ENCODE measurements at regions not wholly inside any gene's neighbourhood (a gene's known extent, or its start where the extent isn't known, plus 50 kb on each side); places are given as distances from the start of the nearest gene placed in this dataset.

DNA sequence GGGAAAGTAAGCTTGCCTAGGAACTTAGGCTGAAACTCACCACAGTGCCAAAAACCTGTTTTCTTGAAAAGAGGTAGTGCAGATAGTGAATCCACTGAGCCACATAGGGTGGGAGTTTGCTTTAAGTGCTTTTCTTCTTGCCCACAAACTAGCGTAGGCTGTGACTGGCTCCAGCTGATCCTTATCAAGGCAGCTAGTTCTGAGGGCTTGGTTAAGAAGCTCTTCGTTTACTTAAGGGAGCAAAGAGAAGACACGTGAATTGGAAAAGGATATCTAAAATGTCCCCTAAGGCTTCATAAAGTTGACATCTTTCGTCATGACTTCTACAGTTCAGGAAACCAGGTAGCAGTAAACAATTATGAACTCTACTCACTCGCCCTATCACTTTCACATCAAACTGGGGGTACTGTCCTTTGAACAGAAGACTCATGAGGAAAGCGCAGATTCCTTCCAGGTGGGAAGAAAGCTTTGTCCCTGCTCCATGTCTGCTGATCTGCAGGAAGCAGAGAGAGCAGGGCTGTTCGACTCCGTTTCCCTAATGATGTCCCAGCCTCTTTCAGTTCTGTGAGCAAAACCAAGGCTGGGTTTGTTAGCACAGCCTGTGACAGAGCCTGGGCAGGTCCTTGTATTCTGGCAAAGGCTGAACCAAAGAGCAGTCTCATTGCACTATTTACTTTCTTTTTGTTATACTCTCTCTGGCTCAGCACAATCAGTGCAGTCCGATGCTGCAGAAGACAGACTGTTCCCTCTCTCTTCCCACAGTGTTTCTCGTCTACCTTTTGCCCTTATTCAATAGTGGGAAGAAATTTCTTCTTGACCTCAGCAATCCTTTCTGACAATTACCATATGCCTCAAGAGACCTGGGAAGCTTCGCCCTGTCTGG lies 93.5 kb upstream of the ETV6 start:
- Histone ChIP-seq H3K4me1 (ENCODE audit: control insufficient read depth in 2 of 3, insufficient read depth in 2 of 3, low read depth in 1 of 3, low read length in 3 of 3) (peaks cover 0 to 2% (median 0%) of the 10 kb centered on the region in 3 donors), H3K27ac (ENCODE audit: low read depth in 2 of 2, low read length in 2 of 2) (no peak overlapping the region), H3K9ac (ENCODE audit: low read length in 3 of 3) (no peak overlapping the region), H3K4me3 (ENCODE audit: low read length in 3 of 3) (peak overlapping the region in 2 of 3 donors; percentile 19 to 37), H3K9me3 (ENCODE audit: control insufficient read depth in 2 of 3, insufficient read depth in 1 of 3, low read length in 3 of 3) (no peaks in the 10 kb centered on the region), H3K36me3 (ENCODE audit: control insufficient read depth in 2 of 3, insufficient read depth in 3 of 3, low read length in 3 of 3) (no peaks in the 10 kb centered on the region), H3K27me3 (ENCODE audit: control insufficient read depth, insufficient read depth, low read length) (no peaks in the 10 kb centered on the region)
- intact Hi-C loops (cut with DNase I) = no loop called here
- DNase-seq (peak in 1 of 5 donors; percentile 22), FAIRE-seq (no peak)
- TF ChIP-seq CTCF (IDR thresholded peaks at IDR 0.05; ENCODE audit: borderline replicate concordance, extremely low read depth, insufficient read depth) = no peak

- TF ChIP-seq CTCF (IDR thresholded peaks at IDR 0.05; ENCODE audit: borderline replicate concordance, extremely low read depth, insufficient read depth) = no peak
- Histone ChIP-seq H3K27me3 (ENCODE audit: control insufficient read depth, insufficient read depth, low read length) (no peaks in the 10 kb centered on the region), H3K4me1 (ENCODE audit: control insufficient read depth in 2 of 3, insufficient read depth in 2 of 3, low read depth in 1 of 3, low read length in 3 of 3) (peaks cover 0 to 2% (median 0%) of the 10 kb centered on the region in 3 donors), H3K9me3 (ENCODE audit: control insufficient read depth in 2 of 3, insufficient read depth in 1 of 3, low read length in 3 of 3) (no peaks in the 10 kb centered on the region), H3K27ac (ENCODE audit: low read depth in 2 of 2, low read length in 2 of 2) (no peak overlapping the region), H3K9ac (ENCODE audit: low read length in 3 of 3) (no peak overlapping the region), H3K36me3 (ENCODE audit: control insufficient read depth in 2 of 3, insufficient read depth in 3 of 3, low read length in 3 of 3) (no peaks in the 10 kb centered on the region), H3K4me3 (ENCODE audit: low read length in 3 of 3) (no peak overlapping the region)
- FAIRE-seq (no peak), DNase-seq (no peak)
- intact Hi-C loops (cut with DNase I) = no loop called here
Measured at GRCh38 chr12:11556682-11557081, 92.8 kb upstream of the ETV6 start.

GRCh38 chr12:11559626-11560340 lies 89.7 kb upstream of the ETV6 start:
- Histone ChIP-seq H3K4me1 (ENCODE audit: control insufficient read depth in 2 of 3, insufficient read depth in 2 of 3, low read depth in 1 of 3, low read length in 3 of 3) (peaks cover 0 to 2% (median 0%) of the 10 kb centered on the region in 3 donors), H3K27me3 (ENCODE audit: control insufficient read depth, insufficient read depth, low read length) (no peaks in the 10 kb centered on the region), H3K9ac (ENCODE audit: low read length in 3 of 3) (no peak overlapping the region), H3K36me3 (ENCODE audit: control insufficient read depth in 2 of 3, insufficient read depth in 3 of 3, low read length in 3 of 3) (no peaks in the 10 kb centered on the region), H3K9me3 (ENCODE audit: control insufficient read depth in 2 of 3, insufficient read depth in 1 of 3, low read length in 3 of 3) (no peaks in the 10 kb centered on the region), H3K27ac (ENCODE audit: low read depth in 2 of 2, low read length in 2 of 2) (no peak overlapping the region), H3K4me3 (ENCODE audit: low read length in 3 of 3) (no peak overlapping the region)
- no peak for TF ChIP-seq CTCF (IDR thresholded peaks at IDR 0.05; ENCODE audit: borderline replicate concordance, extremely low read depth, insufficient read depth)
- DNase-seq (no peak), FAIRE-seq (no peak)
- intact Hi-C loops (cut with DNase I) = no loop called here
